HEK293 (cell line): ENCODE measurements at regions not wholly inside any gene's neighbourhood (a gene's known extent, or its start where the extent isn't known, plus 50 kb on each side); places are given as distances from the start of the nearest gene placed in this dataset.

Source experiments
- CTCF ChIP-seq: fragments of 450-650 bp; formaldehyde crosslinking; IDR thresholded peaks from 2 replicates; pipeline ENCODE4 v1.5.1; 2016; ENCODE audit warnings: missing biosample characterization, missing genetic modification characterization
- RBAK ChIP-seq: fragments of 450-650 bp; formaldehyde crosslinking; IDR thresholded peaks from 2 replicates; pipeline ENCODE4 v1.5.1; 2016; ENCODE audit warnings: missing biosample characterization, missing genetic modification characterization
- WT1 ChIP-seq: fragments of 450-650 bp; formaldehyde crosslinking; IDR thresholded peaks from 2 replicates; pipeline ENCODE4 v1.5.1; 2016; ENCODE audit warnings: missing biosample characterization, missing genetic modification characterization
- YY1 ChIP-seq: fragments of 450-650 bp; formaldehyde crosslinking; IDR thresholded peaks from 2 replicates; pipeline ENCODE4 v1.5.1; 2018; ENCODE audit warnings: missing biosample characterization, missing genetic modification characterization
- ZFP3 ChIP-seq: fragments of 450-650 bp; formaldehyde crosslinking; IDR thresholded peaks from 2 replicates; pipeline ENCODE4 v1.5.1; 2016; ENCODE audit warnings: low read depth, missing biosample characterization, missing genetic modification characterization
- ZNF121 ChIP-seq: fragments of 450-650 bp; formaldehyde crosslinking; IDR thresholded peaks from 2 replicates; pipeline ENCODE4 v1.5.1; 2016; ENCODE audit warnings: missing biosample characterization, missing genetic modification characterization
- ZNF341 ChIP-seq: fragments of 450-650 bp; formaldehyde crosslinking; IDR thresholded peaks from 2 replicates; pipeline ENCODE4; 2016; ENCODE audit warnings: low read depth, missing biosample characterization, missing genetic modification characterization
- ZNF350 ChIP-seq: fragments of 450-650 bp; formaldehyde crosslinking; IDR thresholded peaks from 2 replicates; pipeline ENCODE4 v1.5.0; 2017; ENCODE audit warnings: missing biosample characterization, mild to moderate bottlenecking, missing genetic modification characterization
- ZNF561 ChIP-seq: fragments of 450-650 bp; IDR thresholded peaks from 2 replicates; pipeline ENCODE4 v1.5.1; 2018; ENCODE audit warnings: missing biosample characterization, missing genetic modification characterization, borderline replicate concordance
- ZNF677 ChIP-seq: fragments of 450-650 bp; IDR thresholded peaks from 2 replicates; pipeline ENCODE4 v1.5.0; 2018; ENCODE audit warnings: missing biosample characterization, mild to moderate bottlenecking, missing genetic modification characterization, moderate library complexity
- ZNF776 ChIP-seq: fragments of 450-650 bp; formaldehyde crosslinking; IDR thresholded peaks from 2 replicates; pipeline ENCODE4 v1.5.0; 2017; ENCODE audit warnings: missing biosample characterization, missing genetic modification characterization, borderline replicate concordance
- ZXDB ChIP-seq: fragments of 450-650 bp; formaldehyde crosslinking; IDR thresholded peaks from 2 replicates; pipeline ENCODE4 v1.5.1; 2016; ENCODE audit warnings: missing biosample characterization, missing genetic modification characterization
- TF ChIP-seq, protein P1 (sequence below): fragments of 450-650 bp; formaldehyde crosslinking; IDR thresholded peaks from 2 replicates; pipeline ENCODE4 v1.5.1; 2016; ENCODE audit warnings: missing biosample characterization, missing genetic modification characterization

DNA sequence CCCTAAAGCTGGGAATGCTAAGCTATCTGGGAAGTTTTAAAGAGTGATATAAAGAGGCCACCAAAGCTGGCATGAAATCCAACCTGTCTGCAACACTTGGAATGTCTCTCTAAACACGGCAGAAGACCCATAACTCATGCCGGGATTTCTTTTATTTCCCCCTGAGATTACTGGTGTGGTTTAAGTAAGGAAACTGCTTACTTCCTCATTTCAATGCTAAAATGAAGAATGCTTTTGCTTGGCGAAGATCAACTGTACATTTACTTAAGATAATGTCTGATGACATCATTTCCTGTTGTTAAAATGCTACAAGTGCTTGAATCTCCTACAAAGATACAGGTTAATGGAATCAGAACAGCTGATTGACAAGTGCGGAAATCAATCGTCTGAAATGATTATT, 353.8 kb upstream of the SALL3 start:
- TF ChIP-seq ZNF677 (tag by site-specific recombination) (no peak), WT1 (tag by site-specific recombination) (no peak), ZNF341 (tag by site-specific recombination) (no peak), YY1 (tag by site-specific recombination) (no peak), ZNF776 (tag by site-specific recombination) (no peak), ZNF121 (tag by site-specific recombination) (no peak), ZXDB (tag by site-specific recombination) (no peak), CTCF (tag by site-specific recombination) (no peak), ZNF350 (tag by site-specific recombination) (no peak), RBAK (tag by site-specific recombination) (no peak), ZNF561 (no peak), ZFP3 (tag by site-specific recombination) (no peak)
- TF ChIP-seq, protein P1, sequence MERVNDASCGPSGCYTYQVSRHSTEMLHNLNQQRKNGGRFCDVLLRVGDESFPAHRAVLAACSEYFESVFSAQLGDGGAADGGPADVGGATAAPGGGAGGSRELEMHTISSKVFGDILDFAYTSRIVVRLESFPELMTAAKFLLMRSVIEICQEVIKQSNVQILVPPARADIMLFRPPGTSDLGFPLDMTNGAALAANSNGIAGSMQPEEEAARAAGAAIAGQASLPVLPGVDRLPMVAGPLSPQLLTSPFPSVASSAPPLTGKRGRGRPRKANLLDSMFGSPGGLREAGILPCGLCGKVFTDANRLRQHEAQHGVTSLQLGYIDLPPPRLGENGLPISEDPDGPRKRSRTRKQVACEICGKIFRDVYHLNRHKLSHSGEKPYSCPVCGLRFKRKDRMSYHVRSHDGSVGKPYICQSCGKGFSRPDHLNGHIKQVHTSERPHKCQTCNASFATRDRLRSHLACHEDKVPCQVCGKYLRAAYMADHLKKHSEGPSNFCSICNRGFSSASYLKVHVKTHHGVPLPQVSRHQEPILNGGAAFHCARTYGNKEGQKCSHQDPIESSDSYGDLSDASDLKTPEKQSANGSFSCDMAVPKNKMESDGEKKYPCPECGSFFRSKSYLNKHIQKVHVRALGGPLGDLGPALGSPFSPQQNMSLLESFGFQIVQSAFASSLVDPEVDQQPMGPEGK (tag by site-specific recombination) = no peak
